ENCODE measurements at regions not wholly inside any gene's neighbourhood (a gene's known extent, or its start where the extent isn't known, plus 50 kb on each side); places are given as distances from the start of the nearest gene placed in this dataset.
A peak's percentile ranks its signal among the peaks of the same experiment; 100 is the strongest.

GRCh38 chr4:170750519-170750918 lies 660.8 kb upstream of the AADAT start:
- peak in 1 of 3 experiments; percentile 36 for TF ChIP-seq CTCF (optimal IDR thresholded peaks at IDR 0.05 in 1 of 3, IDR thresholded peaks at IDR 0.05 in 1 of 3, conservative IDR thresholded peaks at IDR 0.05 in 1 of 3; ENCODE audit: extremely low read depth in 1 of 3, insufficient read depth in 2 of 3, low read length in 3 of 3)
- no peak for TF ChIP-seq EZH2 (IDR thresholded peaks at IDR 0.05; ENCODE audit: low read length)
